GM12872 (cell line): ENCODE measurements at regions not wholly inside any gene's neighbourhood (a gene's known extent, or its start where the extent isn't known, plus 50 kb on each side); places are given as distances from the start of the nearest gene placed in this dataset.

Experiments
- TF ChIP-seq, protein P1 (sequence below): IDR thresholded peaks from 3 replicates; pipeline ENCODE4 v1.5.1; 2011; ENCODE audit warnings: low read depth, mild to moderate bottlenecking, low read length, moderate library complexity; ENCODE audit not compliant: insufficient read depth

DNA sequence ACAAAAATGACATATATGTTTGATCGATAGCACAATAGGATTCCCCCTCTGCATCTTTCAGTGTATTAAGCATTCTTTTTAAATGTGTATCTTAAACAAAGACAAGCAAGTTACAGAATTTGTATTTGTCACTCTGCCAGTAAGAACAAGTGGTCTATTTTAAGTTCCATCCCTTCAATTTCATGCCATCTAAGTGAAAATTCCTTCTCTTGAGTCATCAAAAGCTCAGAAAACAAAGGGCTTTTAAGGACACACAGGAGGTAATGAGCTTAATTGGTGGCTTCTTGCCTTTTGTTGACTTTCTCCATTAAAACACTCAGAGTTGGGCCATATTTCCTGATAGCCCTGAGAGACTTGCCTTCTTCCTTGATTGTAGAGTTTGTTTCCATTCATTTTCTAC is 547.8 kb downstream of the TENT5A start:
- TF ChIP-seq, protein P1, sequence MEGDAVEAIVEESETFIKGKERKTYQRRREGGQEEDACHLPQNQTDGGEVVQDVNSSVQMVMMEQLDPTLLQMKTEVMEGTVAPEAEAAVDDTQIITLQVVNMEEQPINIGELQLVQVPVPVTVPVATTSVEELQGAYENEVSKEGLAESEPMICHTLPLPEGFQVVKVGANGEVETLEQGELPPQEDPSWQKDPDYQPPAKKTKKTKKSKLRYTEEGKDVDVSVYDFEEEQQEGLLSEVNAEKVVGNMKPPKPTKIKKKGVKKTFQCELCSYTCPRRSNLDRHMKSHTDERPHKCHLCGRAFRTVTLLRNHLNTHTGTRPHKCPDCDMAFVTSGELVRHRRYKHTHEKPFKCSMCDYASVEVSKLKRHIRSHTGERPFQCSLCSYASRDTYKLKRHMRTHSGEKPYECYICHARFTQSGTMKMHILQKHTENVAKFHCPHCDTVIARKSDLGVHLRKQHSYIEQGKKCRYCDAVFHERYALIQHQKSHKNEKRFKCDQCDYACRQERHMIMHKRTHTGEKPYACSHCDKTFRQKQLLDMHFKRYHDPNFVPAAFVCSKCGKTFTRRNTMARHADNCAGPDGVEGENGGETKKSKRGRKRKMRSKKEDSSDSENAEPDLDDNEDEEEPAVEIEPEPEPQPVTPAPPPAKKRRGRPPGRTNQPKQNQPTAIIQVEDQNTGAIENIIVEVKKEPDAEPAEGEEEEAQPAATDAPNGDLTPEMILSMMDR: no peak

DNA sequence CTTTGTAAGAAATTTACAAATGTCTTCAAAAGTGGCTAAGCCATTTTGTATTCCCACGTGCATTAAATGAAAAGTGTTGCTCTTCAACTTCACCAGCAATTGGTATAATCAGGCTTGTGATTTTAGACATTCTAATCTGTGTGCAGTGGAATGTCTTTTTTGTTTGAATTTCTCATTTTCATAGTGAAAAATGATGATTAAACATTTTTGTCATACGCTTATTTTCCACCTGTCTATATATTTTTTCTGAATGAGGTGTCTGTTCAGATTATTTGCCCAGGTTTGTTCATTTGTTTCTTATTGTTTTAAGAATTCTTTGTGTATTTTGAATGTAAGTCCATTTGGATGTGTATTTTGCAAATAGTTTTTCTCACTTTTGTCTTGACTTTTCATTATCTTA is 558.1 kb downstream of the TENT5A start:
- TF ChIP-seq, protein P1: no peak

DNA sequence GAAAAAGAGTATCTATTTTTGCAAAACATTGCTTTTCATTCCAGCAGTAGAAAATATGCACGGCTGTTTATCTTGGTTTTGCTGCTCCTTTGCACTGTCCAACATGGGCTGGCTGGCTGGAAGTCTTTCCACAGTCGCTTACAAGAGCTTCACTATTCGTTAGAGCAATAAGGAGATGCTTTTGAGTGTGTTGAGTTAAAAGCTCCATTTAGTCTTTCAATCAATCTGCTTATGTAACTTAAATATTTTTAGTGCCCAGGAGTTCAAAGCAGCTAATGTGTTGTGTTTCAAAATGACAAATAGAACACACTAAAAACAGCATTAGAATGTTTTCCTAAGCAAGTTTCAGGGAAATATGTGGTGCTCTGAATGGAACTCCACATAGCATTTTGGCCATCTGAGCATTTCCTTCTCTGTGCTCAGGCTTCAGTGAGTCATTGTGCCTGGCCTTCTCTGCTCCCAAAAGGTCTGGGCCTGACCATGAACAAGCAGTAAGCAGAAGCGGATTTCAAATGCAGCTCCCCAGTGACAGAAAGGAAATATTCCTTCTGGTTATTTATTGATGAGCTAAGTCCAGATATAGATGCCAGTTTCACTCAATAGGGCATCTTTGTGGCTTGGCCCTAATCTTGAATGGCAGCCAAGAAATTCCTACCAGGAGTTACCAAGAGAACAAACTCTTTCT is 580.3 kb downstream of the TENT5A start:
- TF ChIP-seq, protein P1: no peak

DNA sequence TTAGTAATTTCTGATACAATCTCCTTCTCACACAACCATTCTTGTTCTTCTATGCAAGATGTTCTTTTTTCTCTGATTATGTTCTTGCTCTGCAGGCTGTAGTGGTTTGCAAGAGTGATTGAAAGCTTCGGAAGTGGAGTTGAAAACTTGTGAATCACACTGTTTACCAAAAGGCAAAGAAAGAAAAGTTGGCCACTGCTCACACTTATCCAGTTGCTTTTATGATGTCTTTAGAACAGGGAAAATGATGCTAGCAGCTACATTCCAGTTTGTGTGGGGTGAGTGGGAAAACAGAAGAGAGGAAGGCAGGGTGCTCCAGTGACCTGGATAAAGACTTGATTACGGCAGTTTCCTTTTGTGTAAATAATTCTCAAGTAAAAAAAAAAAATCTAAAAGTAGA is 583.3 kb downstream of the TENT5A start:
- TF ChIP-seq, protein P1: no peak

DNA sequence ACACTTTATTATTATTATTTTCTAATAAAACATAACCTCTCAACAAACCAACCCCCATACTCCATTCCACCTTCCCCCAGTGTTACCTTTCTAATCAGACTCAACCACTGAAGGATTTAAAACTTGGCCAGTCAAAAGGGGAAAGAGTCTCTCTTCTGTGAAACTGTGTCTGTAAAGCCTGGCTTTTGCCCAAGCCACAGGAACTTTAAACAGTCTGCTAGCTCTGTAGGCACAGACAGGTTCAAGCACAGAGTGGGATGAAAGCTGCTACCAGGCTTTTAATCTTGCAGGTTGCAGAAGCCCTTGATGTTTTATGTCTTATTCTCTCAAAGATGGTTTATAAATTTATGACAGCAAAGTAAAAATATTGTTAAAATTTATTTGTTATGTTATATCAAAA is 585.7 kb downstream of the TENT5A start:
- TF ChIP-seq, protein P1: no peak

DNA sequence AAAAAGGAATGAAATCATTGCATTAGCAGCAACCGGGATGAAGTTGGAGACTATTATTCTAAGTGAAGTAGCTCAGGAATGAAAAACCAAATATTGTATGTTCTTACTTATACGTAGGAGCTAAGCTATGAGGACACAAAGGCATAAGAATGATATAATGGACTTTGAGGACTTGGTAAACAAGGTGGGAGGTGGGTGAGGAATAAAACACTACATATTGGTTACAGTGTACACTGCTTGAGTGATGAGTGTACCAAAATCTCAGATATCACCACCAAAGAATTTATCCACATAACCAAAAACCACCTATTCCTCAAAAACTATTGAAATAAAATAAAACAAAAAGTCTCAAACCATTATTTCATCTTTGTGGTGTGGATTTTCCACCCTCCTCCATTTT is 593.5 kb downstream of the TENT5A start:
- TF ChIP-seq, protein P1: no peak

DNA sequence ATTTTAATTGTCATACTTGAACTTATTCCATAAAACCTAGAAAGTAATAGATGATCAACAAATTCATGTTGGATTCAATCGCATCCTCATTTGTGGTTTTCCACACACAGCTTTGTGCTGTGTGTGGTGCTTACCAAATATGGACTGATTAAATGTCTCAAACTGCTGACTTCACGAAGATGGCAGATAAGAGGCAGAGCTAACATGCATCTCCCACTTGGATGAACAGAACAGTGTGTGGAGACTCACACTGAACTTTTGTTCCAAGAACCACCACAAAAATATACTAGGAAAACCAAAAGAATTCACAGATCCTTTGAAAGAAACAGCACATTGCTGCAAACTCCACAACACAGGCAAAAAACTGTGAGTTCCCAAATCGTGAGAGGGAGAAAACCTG is 603.7 kb downstream of the TENT5A start:
- TF ChIP-seq, protein P1: no peak

DNA sequence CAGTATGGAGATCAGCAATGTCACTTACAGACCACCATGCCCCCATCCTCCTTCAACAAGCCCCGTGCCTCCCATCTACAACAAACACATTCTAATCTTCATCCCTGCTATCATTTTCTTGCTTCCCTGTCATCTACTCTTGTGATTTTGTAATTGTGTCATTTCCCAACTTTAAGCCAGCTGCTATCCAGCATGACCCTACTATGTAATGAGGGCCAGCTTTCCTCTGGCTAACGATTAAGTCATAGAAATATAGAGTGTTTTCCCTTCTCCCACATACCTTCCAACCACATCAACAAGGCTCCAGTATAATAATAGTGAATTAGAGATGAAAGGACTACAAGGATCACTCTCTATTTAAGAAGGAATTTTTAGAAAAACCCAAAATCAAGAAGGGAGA is 607.0 kb downstream of the TENT5A start:
- TF ChIP-seq, protein P1: no peak
